ENCODE measurements at regions not wholly inside any gene's neighbourhood (a gene's known extent, or its start where the extent isn't known, plus 50 kb on each side); places are given as distances from the start of the nearest gene placed in this dataset.

- TF ChIP-seq, protein P1, sequence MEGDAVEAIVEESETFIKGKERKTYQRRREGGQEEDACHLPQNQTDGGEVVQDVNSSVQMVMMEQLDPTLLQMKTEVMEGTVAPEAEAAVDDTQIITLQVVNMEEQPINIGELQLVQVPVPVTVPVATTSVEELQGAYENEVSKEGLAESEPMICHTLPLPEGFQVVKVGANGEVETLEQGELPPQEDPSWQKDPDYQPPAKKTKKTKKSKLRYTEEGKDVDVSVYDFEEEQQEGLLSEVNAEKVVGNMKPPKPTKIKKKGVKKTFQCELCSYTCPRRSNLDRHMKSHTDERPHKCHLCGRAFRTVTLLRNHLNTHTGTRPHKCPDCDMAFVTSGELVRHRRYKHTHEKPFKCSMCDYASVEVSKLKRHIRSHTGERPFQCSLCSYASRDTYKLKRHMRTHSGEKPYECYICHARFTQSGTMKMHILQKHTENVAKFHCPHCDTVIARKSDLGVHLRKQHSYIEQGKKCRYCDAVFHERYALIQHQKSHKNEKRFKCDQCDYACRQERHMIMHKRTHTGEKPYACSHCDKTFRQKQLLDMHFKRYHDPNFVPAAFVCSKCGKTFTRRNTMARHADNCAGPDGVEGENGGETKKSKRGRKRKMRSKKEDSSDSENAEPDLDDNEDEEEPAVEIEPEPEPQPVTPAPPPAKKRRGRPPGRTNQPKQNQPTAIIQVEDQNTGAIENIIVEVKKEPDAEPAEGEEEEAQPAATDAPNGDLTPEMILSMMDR (IDR thresholded peaks at IDR 0.05) = no peak
- TF ChIP-seq POLR2A (IDR thresholded peaks at IDR 0.05) = no peak
These were observed 214.4 kb upstream of the LEF1 start for GRCh38 chr4:108383157-108383556.

Data from testis (tissue), 2 donors.